GM12878 (cell line): ENCODE measurements at regions not wholly inside any gene's neighbourhood (a gene's known extent, or its start where the extent isn't known, plus 50 kb on each side); places are given as distances from the start of the nearest gene placed in this dataset.

Experiments used
- BCL11A ChIP-seq: IDR thresholded peaks from 2 replicates; pipeline ENCODE4 v1.6.1; 2011; ENCODE audit warnings: low read depth, low read length
- CEBPB ChIP-seq, 2 experiments: fragments of 150-350 bp in 1 of 2; IDR thresholded peaks; 2 replicates each; pipeline ENCODE4 v1.6.1; 2012 to 2014; ENCODE audit warnings: low read depth in 2 of 2, low read length in 2 of 2, borderline replicate concordance in 1 of 2, inconsistent platforms in 1 of 2
- E4F1 ChIP-seq: fragments of 450-650 bp; IDR thresholded peaks from 2 replicates; pipeline ENCODE4 v1.6.1; 2018; ENCODE audit warnings: borderline replicate concordance, mild to moderate bottlenecking; ENCODE audit not compliant: partially characterized antibody
- ESRRA ChIP-seq: IDR thresholded peaks from 2 replicates; pipeline ENCODE4 v1.6.1; 2012; ENCODE audit warnings: mild to moderate bottlenecking, low read length, improper control_type of control experiment
- FOXK2 ChIP-seq: fragments of 450-650 bp; IDR thresholded peaks from 2 replicates; pipeline ENCODE4 v1.6.1; 2017; ENCODE audit warnings: mild to moderate bottlenecking, moderate library complexity
- IKZF2 ChIP-seq, 2 experiments: fragments of 450-650 bp; IDR thresholded peaks; 2 replicates each; pipeline ENCODE4 v1.6.1; 2017; ENCODE audit warnings: mild to moderate bottlenecking in 2 of 2, moderate library complexity in 2 of 2
- IRF5 ChIP-seq: fragments of 450-650 bp; IDR thresholded peaks from 2 replicates; pipeline ENCODE4 v1.6.1; 2017; ENCODE audit warnings: borderline replicate concordance
- MEF2B ChIP-seq: fragments of 450-650 bp; IDR thresholded peaks from 2 replicates; pipeline ENCODE4 v1.6.1; 2018; ENCODE audit warnings: mild to moderate bottlenecking, moderate library complexity; ENCODE audit not compliant: partially characterized antibody, poor library complexity, severe bottlenecking
- RCOR1 ChIP-seq: conservative IDR thresholded peaks from 2 replicates; pipeline ENCODE4 v1.6.1; 2012; ENCODE audit warnings: low read depth, low read length, improper control_type of control experiment
- RELA ChIP-seq: fragments of 450-650 bp; IDR thresholded peaks from 2 replicates; pipeline ENCODE4 v1.8.0; 2014; ENCODE audit warnings: borderline replicate concordance; ENCODE audit not compliant: partially characterized antibody
- SMAD5 ChIP-seq: IDR thresholded peaks from 2 replicates; pipeline ENCODE4 v1.6.1; 2016; ENCODE audit warnings: antibody characterized with exemption, low read depth
- SPI1 ChIP-seq: IDR thresholded peaks from 2 replicates; pipeline ENCODE4 v1.6.1; 2011; ENCODE audit warnings: low read depth, mild to moderate bottlenecking, low read length, moderate library complexity, borderline replicate concordance; ENCODE audit not compliant: insufficient read depth
- STAT1 ChIP-seq: fragments of 450-650 bp; conservative IDR thresholded peaks from 2 replicates; pipeline ENCODE4 v1.6.1; 2014; ENCODE audit warnings: antibody characterized with exemption, mild to moderate bottlenecking
- ZBTB33 ChIP-seq: fragments of 450-650 bp; IDR thresholded peaks from 2 replicates; pipeline ENCODE4 v1.6.1; 2017; ENCODE audit warnings: mild to moderate bottlenecking
- TF ChIP-seq, protein P1 (sequence below): IDR thresholded peaks from 2 replicates; pipeline ENCODE4 v1.6.1; 2012; ENCODE audit warnings: mild to moderate bottlenecking, low read depth, low read length
- TF ChIP-seq, protein P2 (sequence below): fragments of 450-650 bp; conservative IDR thresholded peaks from 2 replicates; pipeline ENCODE4 v1.6.1; 2017; ENCODE audit warnings: mild to moderate bottlenecking, moderate library complexity

DNA sequence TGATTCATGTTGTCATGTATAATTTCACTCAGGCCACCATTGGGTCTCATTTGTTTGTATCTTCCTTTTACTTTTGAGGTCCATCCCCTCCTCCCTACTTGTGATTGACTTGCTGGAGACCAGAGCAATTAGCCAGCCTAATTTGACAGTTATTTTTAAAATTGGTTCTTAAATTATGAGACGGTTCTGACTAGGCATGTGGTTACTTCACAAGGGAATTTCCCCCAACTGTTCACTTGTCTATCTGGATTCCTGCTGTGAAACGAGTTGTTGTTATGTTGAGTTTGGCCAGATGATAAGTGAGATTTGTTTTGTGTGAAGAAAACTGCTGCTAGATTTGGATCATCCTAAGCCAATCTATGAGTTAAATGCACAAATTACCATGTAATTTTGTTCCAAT, 359.1 kb downstream of the BARHL2 start (continued):
- TF ChIP-seq IRF5 (no peak), FOXK2 (no peak), IKZF2 (IDR thresholded peaks at IDR 0.05) (peak; percentile 79 to 81; a peak in 3 of 4 replicates), BCL11A (peak; percentile 98), SPI1 (no peak), CEBPB (IDR thresholded peaks at IDR 0.05; ENCODE audit: borderline replicate concordance in 1 of 2, low read depth in 2 of 2, low read length in 2 of 2) (no peak), ESRRA (no peak), ZBTB33 (no peak), SMAD5 (no peak), RCOR1 (no peak), MEF2B (peak; percentile 82), STAT1 (no peak), E4F1 (no peak), RELA (peak; percentile 84)
- TF ChIP-seq, protein P1, sequence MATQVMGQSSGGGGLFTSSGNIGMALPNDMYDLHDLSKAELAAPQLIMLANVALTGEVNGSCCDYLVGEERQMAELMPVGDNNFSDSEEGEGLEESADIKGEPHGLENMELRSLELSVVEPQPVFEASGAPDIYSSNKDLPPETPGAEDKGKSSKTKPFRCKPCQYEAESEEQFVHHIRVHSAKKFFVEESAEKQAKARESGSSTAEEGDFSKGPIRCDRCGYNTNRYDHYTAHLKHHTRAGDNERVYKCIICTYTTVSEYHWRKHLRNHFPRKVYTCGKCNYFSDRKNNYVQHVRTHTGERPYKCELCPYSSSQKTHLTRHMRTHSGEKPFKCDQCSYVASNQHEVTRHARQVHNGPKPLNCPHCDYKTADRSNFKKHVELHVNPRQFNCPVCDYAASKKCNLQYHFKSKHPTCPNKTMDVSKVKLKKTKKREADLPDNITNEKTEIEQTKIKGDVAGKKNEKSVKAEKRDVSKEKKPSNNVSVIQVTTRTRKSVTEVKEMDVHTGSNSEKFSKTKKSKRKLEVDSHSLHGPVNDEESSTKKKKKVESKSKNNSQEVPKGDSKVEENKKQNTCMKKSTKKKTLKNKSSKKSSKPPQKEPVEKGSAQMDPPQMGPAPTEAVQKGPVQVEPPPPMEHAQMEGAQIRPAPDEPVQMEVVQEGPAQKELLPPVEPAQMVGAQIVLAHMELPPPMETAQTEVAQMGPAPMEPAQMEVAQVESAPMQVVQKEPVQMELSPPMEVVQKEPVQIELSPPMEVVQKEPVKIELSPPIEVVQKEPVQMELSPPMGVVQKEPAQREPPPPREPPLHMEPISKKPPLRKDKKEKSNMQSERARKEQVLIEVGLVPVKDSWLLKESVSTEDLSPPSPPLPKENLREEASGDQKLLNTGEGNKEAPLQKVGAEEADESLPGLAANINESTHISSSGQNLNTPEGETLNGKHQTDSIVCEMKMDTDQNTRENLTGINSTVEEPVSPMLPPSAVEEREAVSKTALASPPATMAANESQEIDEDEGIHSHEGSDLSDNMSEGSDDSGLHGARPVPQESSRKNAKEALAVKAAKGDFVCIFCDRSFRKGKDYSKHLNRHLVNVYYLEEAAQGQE: no peak
- TF ChIP-seq, protein P2, sequence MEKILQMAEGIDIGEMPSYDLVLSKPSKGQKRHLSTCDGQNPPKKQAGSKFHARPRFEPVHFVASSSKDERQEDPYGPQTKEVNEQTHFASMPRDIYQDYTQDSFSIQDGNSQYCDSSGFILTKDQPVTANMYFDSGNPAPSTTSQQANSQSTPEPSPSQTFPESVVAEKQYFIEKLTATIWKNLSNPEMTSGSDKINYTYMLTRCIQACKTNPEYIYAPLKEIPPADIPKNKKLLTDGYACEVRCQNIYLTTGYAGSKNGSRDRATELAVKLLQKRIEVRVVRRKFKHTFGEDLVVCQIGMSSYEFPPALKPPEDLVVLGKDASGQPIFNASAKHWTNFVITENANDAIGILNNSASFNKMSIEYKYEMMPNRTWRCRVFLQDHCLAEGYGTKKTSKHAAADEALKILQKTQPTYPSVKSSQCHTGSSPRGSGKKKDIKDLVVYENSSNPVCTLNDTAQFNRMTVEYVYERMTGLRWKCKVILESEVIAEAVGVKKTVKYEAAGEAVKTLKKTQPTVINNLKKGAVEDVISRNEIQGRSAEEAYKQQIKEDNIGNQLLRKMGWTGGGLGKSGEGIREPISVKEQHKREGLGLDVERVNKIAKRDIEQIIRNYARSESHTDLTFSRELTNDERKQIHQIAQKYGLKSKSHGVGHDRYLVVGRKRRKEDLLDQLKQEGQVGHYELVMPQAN: no peak
